ENCODE measurements at regions not wholly inside any gene's neighbourhood (a gene's known extent, or its start where the extent isn't known, plus 50 kb on each side); places are given as distances from the start of the nearest gene placed in this dataset.

- intact Hi-C loops (cut with DNase I): no loop called here
- Histone ChIP-seq H3K36me3 (no peaks in the 10 kb centered on the region), H3K9me3 (no peaks in the 10 kb centered on the region), H3K4me1 (no peaks in the 10 kb centered on the region), H3K27me3 (no peaks in the 10 kb centered on the region), H3K27ac (no peak overlapping the region), H3K4me3 (no peak overlapping the region)
- DNase-seq: peak in 2 of 4 donors; percentile 58 to 74
- ATAC-seq: no peak
- no peak for TF ChIP-seq CTCF (IDR thresholded peaks at IDR 0.05)
Measured at GRCh38 chr16:80447241-80447640, 93.6 kb upstream of the DYNLRB2 start.

GRCh38 chr16:80442779-80443178 is 98.0 kb upstream of the DYNLRB2 start:
- Histone ChIP-seq H3K27ac (no peak overlapping the region), H3K4me1 (no peaks in the 10 kb centered on the region), H3K27me3 (no peaks in the 10 kb centered on the region), H3K36me3 (no peaks in the 10 kb centered on the region), H3K9me3 (no peaks in the 10 kb centered on the region), H3K4me3 (no peak overlapping the region)
- DNase-seq (no peak), ATAC-seq (no peak)
- TF ChIP-seq CTCF (IDR thresholded peaks at IDR 0.05): no peak
- intact Hi-C loops (cut with DNase I): no loop called here

- intact Hi-C loops (cut with DNase I): no loop called here
- ATAC-seq: no peak
- no peaks in the 10 kb centered on the region for H3K27me3 ChIP-seq
Measured at GRCh38 chr16:80441935-80442334, 98.9 kb upstream of the DYNLRB2 start.

GRCh38 chr16:80440667-80441066 is 100.1 kb upstream of the DYNLRB2 start:
- H3K9me3 ChIP-seq: no peaks in the 10 kb centered on the region
- H3K4me3 ChIP-seq: no peak overlapping the region
- intact Hi-C loops (cut with DNase I): no loop called here
- no peaks in the 10 kb centered on the region for H3K27me3 ChIP-seq
- no peaks in the 10 kb centered on the region for H3K36me3 ChIP-seq
- no peak for TF ChIP-seq CTCF (IDR thresholded peaks at IDR 0.05)
- no peak overlapping the region for H3K27ac ChIP-seq
- no peak for ATAC-seq
- DNase-seq: no peak
- H3K4me1 ChIP-seq: no peaks in the 10 kb centered on the region

More at GRCh38 chr16:80441935-80442334, 98.9 kb upstream of the DYNLRB2 start:
- no peak overlapping the region for H3K4me3 ChIP-seq
- H3K36me3 ChIP-seq: no peaks in the 10 kb centered on the region
- H3K27ac ChIP-seq: no peak overlapping the region
- no peaks in the 10 kb centered on the region for H3K9me3 ChIP-seq
- DNase-seq: no peak
- H3K4me1 ChIP-seq: no peaks in the 10 kb centered on the region
- TF ChIP-seq CTCF (IDR thresholded peaks at IDR 0.05): no peak

- H3K4me3 ChIP-seq: no peak overlapping the region
- H3K27me3 ChIP-seq: no peaks in the 10 kb centered on the region
- intact Hi-C loops (cut with DNase I): no loop called here
- no peaks in the 10 kb centered on the region for H3K36me3 ChIP-seq
- no peak for DNase-seq
- H3K9me3 ChIP-seq: no peaks in the 10 kb centered on the region
- TF ChIP-seq CTCF (IDR thresholded peaks at IDR 0.05): no peak
- H3K27ac ChIP-seq: no peak overlapping the region
- ATAC-seq: no peak
- H3K4me1 ChIP-seq: no peaks in the 10 kb centered on the region
Measured at GRCh38 chr16:80437707-80438106, 103.1 kb upstream of the DYNLRB2 start.

All from left lung (tissue), 4 donors.